ENCODE measurements at regions not wholly inside any gene's neighbourhood (a gene's known extent, or its start where the extent isn't known, plus 50 kb on each side); places are given as distances from the start of the nearest gene placed in this dataset.

DNA sequence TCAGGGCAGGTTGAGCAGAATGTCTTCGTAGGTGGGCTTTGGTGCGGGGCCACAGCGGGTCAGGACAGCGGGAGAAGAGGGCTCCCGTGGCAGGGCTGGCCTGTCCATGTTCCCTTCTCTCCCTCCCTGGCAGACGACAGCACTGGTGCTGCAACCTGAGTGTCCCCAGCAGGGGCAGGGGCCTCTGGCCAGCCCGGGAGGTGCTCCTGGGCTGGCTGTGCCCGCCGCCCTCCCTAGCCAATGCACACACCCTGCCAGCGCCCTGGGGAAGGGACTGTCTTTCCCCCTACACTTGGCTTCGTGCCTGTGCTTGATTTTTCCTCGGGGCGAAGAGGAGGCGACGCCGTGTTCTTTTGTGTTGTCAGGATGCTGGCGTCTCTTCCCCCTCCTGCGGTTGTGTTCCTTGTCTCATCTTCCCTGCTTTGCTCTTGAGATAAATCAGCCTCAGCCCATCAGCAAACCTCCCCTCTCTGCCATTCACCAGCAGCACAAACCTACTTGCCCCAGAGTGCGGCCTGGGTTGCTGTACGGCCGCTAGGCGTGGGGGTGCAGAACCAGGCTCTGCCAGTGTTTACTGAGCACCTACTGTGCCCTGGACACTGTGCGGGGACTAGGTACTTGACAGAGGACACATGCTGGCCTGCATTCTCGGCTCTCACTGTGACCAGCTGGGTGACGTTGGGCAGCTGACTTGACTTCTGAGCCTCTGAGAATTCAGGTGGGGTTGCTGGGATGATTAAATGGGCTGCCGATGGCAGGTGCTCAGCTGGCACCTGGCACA lies 237.3 kb upstream of the CIBAR2 start:
- no peak for DNase-seq (ENCODE audit: low spot score in 2 of 2)
- Histone ChIP-seq H3K36me3 (no peaks in the 10 kb centered on the region), H3K9me3 (no peaks in the 10 kb centered on the region), H3K4me3 (no peak overlapping the region), H3K27ac (no peak overlapping the region), H3K4me1 (peaks cover 0 to 44% (median 15%) of the 10 kb centered on the region in 4 donors), H3K27me3 (no peaks in the 10 kb centered on the region)
- WGBS, 2 donors, result 68 to 73% methylated on average over 24 to 25 of the region's 26 CpGs
- no peak for TF ChIP-seq EP300 (IDR thresholded peaks at IDR 0.05)
- no peak for TF ChIP-seq CTCF (IDR thresholded peaks at IDR 0.05)
- TF ChIP-seq POLR2A (IDR thresholded peaks at IDR 0.05), result no peak

DNA sequence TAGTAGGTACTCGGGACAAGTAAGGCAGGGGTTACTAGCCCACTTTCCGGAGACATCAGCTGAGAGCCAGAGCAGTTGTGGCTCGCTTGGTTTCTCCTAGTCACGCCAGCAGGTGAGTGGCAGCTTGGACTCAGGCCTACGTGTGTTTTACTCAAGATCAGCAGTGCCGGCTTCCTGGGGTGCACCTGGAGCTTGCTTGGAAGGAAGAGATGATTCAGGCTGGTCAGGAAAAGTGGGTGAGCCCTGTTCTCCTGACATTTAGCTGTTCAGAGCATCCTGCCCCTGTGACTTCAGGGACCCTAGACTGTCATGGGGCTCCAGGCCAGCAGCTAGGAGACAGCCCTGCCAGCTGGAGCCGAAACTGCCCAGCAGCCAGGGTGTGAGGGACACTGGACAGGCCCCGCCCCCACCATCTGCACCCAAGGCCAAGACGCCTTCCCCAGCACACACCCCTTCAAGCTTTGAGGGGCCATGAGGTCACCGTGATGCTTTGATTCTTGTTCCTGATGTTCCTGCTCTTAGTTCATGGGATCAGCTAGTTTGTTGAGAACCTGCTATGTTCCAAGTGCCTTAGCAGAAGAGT lies 238.0 kb upstream of the CIBAR2 start:
- WGBS, 2 donors, result 79 to 83% methylated on average over 10 of the region's 10 CpGs
- Histone ChIP-seq H3K27ac (peak overlapping the region in 2 of 4 donors; percentile 43 to 66), H3K36me3 (no peaks in the 10 kb centered on the region), H3K27me3 (no peaks in the 10 kb centered on the region), H3K9me3 (no peaks in the 10 kb centered on the region), H3K4me3 (no peak overlapping the region), H3K4me1 (peaks cover 0 to 51% (median 19%) of the 10 kb centered on the region in 4 donors)
- no peak for TF ChIP-seq EP300 (IDR thresholded peaks at IDR 0.05)
- no peak for TF ChIP-seq CTCF (IDR thresholded peaks at IDR 0.05)
- no peak for TF ChIP-seq POLR2A (IDR thresholded peaks at IDR 0.05)
- no peak for DNase-seq (ENCODE audit: low spot score in 2 of 2)

DNA sequence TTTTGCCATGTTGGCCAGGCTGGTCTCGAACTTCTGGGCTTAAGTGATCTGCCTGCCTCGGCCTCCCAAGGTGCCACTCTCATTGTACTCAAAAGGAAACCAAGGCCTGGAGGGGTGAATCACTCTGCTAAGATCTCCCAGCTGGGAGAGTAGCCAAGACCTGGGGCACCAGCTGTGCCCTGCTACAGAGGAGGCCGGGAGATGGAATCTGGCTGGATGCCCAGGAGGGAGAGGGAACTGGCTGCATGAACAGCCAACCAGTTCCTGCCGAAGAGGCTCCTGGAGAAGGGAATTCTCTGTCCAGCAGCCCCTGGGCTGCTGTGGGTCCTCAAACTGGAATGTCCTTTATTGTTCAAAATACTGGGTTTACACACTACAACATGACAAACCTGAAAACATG lies 238.7 kb upstream of the CIBAR2 start:
- peak; percentile 31 to 71 for TF ChIP-seq EP300 (IDR thresholded peaks at IDR 0.05)
- TF ChIP-seq CTCF (IDR thresholded peaks at IDR 0.05), result no peak
- H3K27me3 ChIP-seq, result no peaks in the 10 kb centered on the region
- 14 to 15% methylated on average over 4 of the region's 4 CpGs for WGBS, 2 donors
- peak overlapping the region in 2 of 4 donors; percentile 43 to 66 for H3K27ac ChIP-seq
- no peak overlapping the region for H3K4me3 ChIP-seq
- no peaks in the 10 kb centered on the region for H3K36me3 ChIP-seq
- no peaks in the 10 kb centered on the region for H3K9me3 ChIP-seq
- DNase-seq (ENCODE audit: low spot score in 2 of 2), result peak; percentile 64 to 74
- H3K4me1 ChIP-seq, result peaks cover 0 to 55% (median 19%) of the 10 kb centered on the region in 4 donors

DNA sequence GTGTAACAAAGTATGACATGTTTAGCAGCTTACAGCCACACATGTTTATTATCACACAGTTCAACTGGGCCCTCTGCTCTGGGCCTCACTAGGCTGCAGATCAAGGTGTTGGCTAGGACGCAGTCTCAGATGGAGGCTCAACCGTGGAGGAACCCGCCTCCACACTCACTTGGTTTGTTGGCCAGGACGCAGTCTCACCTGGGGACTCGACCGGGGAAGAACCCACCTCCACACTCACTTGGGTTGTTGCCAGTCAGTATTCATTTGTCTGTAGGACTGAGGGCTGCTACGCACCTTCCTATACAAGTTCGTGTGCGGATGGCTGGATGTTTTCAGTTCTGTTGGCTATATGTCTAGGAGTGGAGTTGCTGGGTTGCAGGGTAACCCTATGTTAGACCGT lies 240.7 kb upstream of the CIBAR2 start:
- H3K4me1 ChIP-seq, result peaks cover 0 to 55% (median 19%) of the 10 kb centered on the region in 4 donors

More for the DNA sequence above, 240.7 kb upstream of the CIBAR2 start:
- H3K36me3 ChIP-seq, result no peaks in the 10 kb centered on the region
- no peaks in the 10 kb centered on the region for H3K9me3 ChIP-seq
- WGBS, 2 donors, result 94 to 96% methylated on average over 10 of the region's 10 CpGs
- H3K27ac ChIP-seq, result no peak overlapping the region
- H3K4me3 ChIP-seq, result no peak overlapping the region
- DNase-seq (ENCODE audit: low spot score in 2 of 2), result no peak
- no peaks in the 10 kb centered on the region for H3K27me3 ChIP-seq
- TF ChIP-seq CTCF (IDR thresholded peaks at IDR 0.05) (no peak), POLR2A (IDR thresholded peaks at IDR 0.05) (no peak), EP300 (IDR thresholded peaks at IDR 0.05) (no peak)
